ENCODE measurements at regions not wholly inside any gene's neighbourhood (a gene's known extent, or its start where the extent isn't known, plus 50 kb on each side); places are given as distances from the start of the nearest gene placed in this dataset.

- no peak for DNase-seq (ENCODE audit: low read depth in 3 of 3, low spot score in 2 of 3)
These were observed 56.1 kb upstream of the ME3 start for GRCh38 chr11:86728562-86728961.

DNA sequence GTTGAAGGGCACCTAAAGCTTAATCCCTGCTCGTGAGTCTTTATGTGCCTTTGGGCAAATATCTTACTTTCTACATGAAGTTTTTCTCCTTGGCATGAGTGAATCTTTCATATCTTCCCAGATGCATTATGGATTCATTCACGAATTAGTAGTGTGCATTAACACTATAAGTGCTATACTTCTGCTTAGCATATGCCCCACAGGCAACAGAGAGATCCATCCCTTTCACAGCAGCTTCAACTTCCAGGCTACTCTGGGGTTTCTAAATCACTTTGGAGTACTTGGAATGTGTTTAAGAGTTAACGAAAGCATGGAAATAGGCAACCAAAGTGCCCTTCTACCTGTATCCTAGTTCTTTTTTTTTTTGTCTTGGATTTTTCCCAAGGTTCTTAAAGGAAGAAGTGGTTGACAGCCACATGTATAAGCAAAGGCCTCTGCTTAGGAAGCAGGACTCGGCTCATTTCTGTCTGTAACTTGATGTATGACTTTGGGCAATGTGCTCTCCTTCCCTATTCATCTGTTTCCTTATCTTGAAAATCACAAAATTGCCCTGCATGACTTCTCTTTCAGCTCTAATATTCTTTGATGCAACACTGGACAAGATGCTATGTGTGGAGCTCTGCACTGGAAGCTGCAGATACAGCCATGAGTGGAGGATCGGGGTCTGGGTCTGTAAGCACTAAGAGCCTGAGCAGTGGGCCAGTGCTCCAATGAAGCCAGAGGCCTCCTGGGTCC, 54.5 kb upstream of the ME3 start:
- no peak for DNase-seq (ENCODE audit: low read depth in 3 of 3, low spot score in 2 of 3)

GRCh38 chr11:86726118-86726753, 53.8 kb upstream of the ME3 start:
- no peak for DNase-seq (ENCODE audit: low read depth in 3 of 3, low spot score in 2 of 3)

- no peak for DNase-seq (ENCODE audit: low read depth in 3 of 3, low spot score in 2 of 3)
These were observed 51.7 kb upstream of the ME3 start for GRCh38 chr11:86724137-86724536.

GRCh38 chr11:86723281-86723680, 50.9 kb upstream of the ME3 start:
- DNase-seq (ENCODE audit: low read depth in 3 of 3, low spot score in 2 of 3), result no peak

DNA sequence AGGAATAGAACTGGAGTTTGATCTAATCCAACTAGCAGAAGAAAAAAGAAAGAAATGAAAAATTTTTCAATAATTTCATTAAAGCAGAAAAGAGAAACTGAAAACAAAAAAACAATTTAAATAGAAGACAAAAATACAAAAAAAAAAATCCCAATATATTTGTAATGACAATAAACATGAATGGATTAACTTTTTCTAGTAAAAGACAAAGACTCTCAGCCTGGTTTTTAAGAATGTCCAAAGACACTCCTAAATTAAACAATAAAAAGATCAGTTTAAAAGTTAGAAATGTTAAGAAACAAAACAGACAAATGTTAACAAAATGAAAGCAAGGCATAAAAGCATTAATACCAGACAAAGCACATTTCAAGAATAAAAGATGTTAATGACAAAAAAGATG, 50.3 kb upstream of the ME3 start:
- DNase-seq (ENCODE audit: low read depth in 3 of 3, low spot score in 2 of 3), result no peak
